HG02798 (cell line): ENCODE measurements at regions not wholly inside any gene's neighbourhood (a gene's known extent, or its start where the extent isn't known, plus 50 kb on each side); places are given as distances from the start of the nearest gene placed in this dataset.
"Not testable (repeated sequence)": the region's sequence is repeated elsewhere in the genome, so short reads cannot be mapped to it uniquely, and the experiment has no call there.

Experiments used
- ATAC-seq: cut with Tn5 transposase; IDR thresholded peaks from one replicate; pipeline ENCODE4 v1.9.1; 2021; ENCODE audit warnings: mild to moderate bottlenecking; ENCODE audit not compliant: unreplicated experiment, poor library complexity

GRCh38 chr6:140486450-140487361, 1112.3 kb upstream of the CITED2 start:
- ATAC-seq = no peak

GRCh38 chr6:140485740-140486449, 1111.4 kb upstream of the CITED2 start:
- ATAC-seq = peak; percentile 61

GRCh38 chr6:140480852-140481251, 1106.4 kb upstream of the CITED2 start:
- no peak for ATAC-seq

GRCh38 chr6:140478631-140479030, 1104.2 kb upstream of the CITED2 start:
- no peak for ATAC-seq

- ATAC-seq = no peak
These were observed 1100.6 kb upstream of the CITED2 start for GRCh38 chr6:140475086-140475485.

GRCh38 chr6:140464720-140465119, 1090.3 kb upstream of the CITED2 start:
- ATAC-seq = no peak

GRCh38 chr6:140463312-140463710, 1088.9 kb upstream of the CITED2 start:
- no peak for ATAC-seq

GRCh38 chr6:140462453-140463311, 1088.2 kb upstream of the CITED2 start:
- no peak for ATAC-seq

GRCh38 chr6:140462076-140462452, 1087.6 kb upstream of the CITED2 start:
- ATAC-seq = no peak

- no peak for ATAC-seq
These were observed 1085.8 kb upstream of the CITED2 start for GRCh38 chr6:140460267-140460666.

- ATAC-seq = no peak
These were observed 1084.8 kb upstream of the CITED2 start for GRCh38 chr6:140459209-140459608.

- ATAC-seq = no peak
These were observed 1071.8 kb upstream of the CITED2 start for GRCh38 chr6:140446241-140446640.

GRCh38 chr6:140445474-140446004, 1071.1 kb upstream of the CITED2 start:
- no peak for ATAC-seq

- ATAC-seq = not testable (repeated sequence)
These were observed 1068.7 kb upstream of the CITED2 start for GRCh38 chr6:140443112-140443511.

GRCh38 chr6:140441256-140441655, 1066.8 kb upstream of the CITED2 start:
- no peak for ATAC-seq

- ATAC-seq = no peak
These were observed 1065.9 kb upstream of the CITED2 start for GRCh38 chr6:140440223-140440835.

GRCh38 chr6:140438346-140438735, 1063.9 kb upstream of the CITED2 start:
- ATAC-seq = no peak

- no peak for ATAC-seq
These were observed 1063.3 kb upstream of the CITED2 start for GRCh38 chr6:140437619-140438345.
